GM23248 (cell line): ENCODE measurements at regions not wholly inside any gene's neighbourhood (a gene's known extent, or its start where the extent isn't known, plus 50 kb on each side); places are given as distances from the start of the nearest gene placed in this dataset.

Experiments used
- EZH2 ChIP-seq: fragments of 200-600 bp; sonication (generic); IDR thresholded peaks from 2 replicates; pipeline ENCODE4 v1.6.1; 2018; ENCODE audit warnings: antibody characterized with exemption, mild to moderate bottlenecking; ENCODE audit not compliant: insufficient read depth, poor library complexity, severe bottlenecking
- EZH2phosphoT487 ChIP-seq: fragments of 200-600 bp; sonication (generic); IDR thresholded peaks from 2 replicates; pipeline ENCODE4 v1.6.1; 2018; ENCODE audit warnings: antibody characterized with exemption, moderate library complexity, mild to moderate bottlenecking, low read depth; ENCODE audit not compliant: insufficient read depth

- TF ChIP-seq EZH2phosphoT487 (no peak), EZH2 (no peak)
Measured at GRCh38 chr10:100654782-100655325, 90.5 kb upstream of the PAX2 start.
